Epithelial cell of esophagus (primary cell): ENCODE measurements at regions not wholly inside any gene's neighbourhood (a gene's known extent, or its start where the extent isn't known, plus 50 kb on each side); places are given as distances from the start of the nearest gene placed in this dataset.

Experiments used
- DNase-seq: peaks from one replicate; pipeline ENCODE4 v3.0.0; 2010; ENCODE audit warnings: low read depth
- H3K4me3 ChIP-seq: 2 replicates; pipeline ENCODE4 v1.5.1; 2011; ENCODE audit warnings: mild to moderate bottlenecking, low read length, control low read depth
- CTCF ChIP-seq: IDR thresholded peaks from 2 replicates; pipeline ENCODE4 v1.5.1; 2011; ENCODE audit warnings: low read depth, mild to moderate bottlenecking, low read length, control low read depth, inconsistent platforms; ENCODE audit not compliant: insufficient read depth; ENCODE audit errors: missing control alignments

DNA sequence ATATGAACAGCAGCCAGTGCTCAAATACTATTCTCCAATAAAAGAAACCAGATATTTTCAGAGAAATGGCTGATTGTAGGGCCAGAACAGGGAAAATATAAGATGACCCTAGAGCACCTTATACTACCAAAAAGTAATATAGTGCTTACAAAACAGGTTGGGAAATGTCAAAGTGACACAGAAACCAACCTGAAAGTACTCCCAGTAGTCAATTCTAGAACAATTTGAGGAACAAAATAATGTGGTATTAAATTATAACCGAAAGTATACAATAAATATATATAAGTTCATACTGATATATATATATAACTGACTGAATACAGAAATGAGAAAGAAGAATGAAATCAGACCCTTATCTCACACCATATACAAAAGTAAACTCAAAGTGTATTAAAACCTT, 657.2 kb upstream of the PHF14 start:
- no peak overlapping the region for H3K4me3 ChIP-seq
- DNase-seq, result no peak
- no peak for TF ChIP-seq CTCF

GRCh38 chr7:10325395-10325794, 648.3 kb upstream of the PHF14 start:
- TF ChIP-seq CTCF, result no peak
- DNase-seq, result no peak
- H3K4me3 ChIP-seq, result no peak overlapping the region

DNA sequence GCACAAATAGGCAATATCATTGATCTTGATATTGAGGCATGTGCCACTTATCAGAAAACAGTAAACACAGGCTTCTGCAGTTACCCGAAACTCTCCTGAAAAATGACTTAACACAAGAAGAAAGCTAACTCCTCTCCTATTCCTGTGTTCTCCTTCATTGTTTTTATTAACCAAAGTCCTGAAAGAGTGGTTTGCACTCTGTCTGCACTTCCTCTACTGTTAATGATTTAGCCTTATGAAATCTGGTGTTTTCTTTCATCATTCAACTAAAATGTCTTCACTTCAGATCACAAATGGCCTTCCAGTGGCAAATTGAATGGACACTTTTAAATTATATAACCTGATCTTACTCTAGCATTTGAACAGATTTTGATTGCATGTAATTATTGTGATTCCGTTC, 630.6 kb upstream of the PHF14 start:
- no peak overlapping the region for H3K4me3 ChIP-seq
- DNase-seq, result no peak

DNA sequence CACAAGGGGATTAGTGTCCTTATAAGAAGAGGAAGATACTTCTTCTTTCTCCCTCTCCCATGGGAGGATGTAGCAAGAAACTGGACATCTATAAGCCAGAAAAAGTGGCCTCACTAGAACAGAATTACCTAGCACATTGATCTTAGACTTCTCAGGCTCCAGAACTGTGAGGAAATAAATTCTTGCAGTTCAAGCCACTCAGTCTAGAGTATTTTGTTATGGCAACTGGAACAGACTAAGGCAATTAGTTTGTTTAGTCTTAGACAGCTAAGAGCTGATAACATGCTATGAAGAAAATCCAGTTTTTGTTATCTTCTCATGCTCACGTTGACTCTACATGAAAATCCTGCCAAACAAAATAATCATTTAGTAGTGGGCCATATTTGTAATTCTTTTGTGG, 627.6 kb upstream of the PHF14 start:
- H3K4me3 ChIP-seq, result no peak overlapping the region
- no peak for TF ChIP-seq CTCF
- DNase-seq, result no peak

More for the DNA sequence above, 630.6 kb upstream of the PHF14 start:
- TF ChIP-seq CTCF, result no peak

- TF ChIP-seq CTCF, result no peak
Measured at GRCh38 chr7:10355816-10356215, 617.9 kb upstream of the PHF14 start.

GRCh38 chr7:10360050-10360449, 613.6 kb upstream of the PHF14 start:
- no peak overlapping the region for H3K4me3 ChIP-seq
- TF ChIP-seq CTCF, result no peak
- DNase-seq, result no peak

More at GRCh38 chr7:10355816-10356215, 617.9 kb upstream of the PHF14 start:
- no peak overlapping the region for H3K4me3 ChIP-seq
- DNase-seq, result no peak

DNA sequence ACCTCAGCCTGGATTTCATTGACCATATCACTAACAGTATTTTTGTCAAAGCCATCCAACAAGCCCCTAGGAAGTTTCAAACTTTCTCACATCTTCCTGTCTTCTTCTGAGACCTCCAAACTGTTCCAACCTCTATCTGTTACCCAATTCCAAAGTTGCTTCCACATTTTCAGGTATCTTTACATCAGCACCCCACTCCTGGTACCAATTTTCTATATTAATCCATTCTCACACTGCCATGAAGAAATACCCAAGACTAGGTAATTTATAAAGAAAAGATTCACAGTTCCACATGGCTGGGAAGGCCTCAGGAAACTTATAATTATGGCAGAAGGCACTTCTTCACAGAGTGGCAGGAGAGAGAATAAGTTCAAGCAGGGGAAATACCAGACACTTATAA, 571.9 kb upstream of the PHF14 start:
- no peak for DNase-seq
- TF ChIP-seq CTCF, result no peak

More for the DNA sequence above, 571.9 kb upstream of the PHF14 start:
- H3K4me3 ChIP-seq, result no peak overlapping the region
